ENCODE measurements at regions not wholly inside any gene's neighbourhood (a gene's known extent, or its start where the extent isn't known, plus 50 kb on each side); places are given as distances from the start of the nearest gene placed in this dataset.
A peak's percentile ranks its signal among the peaks of the same experiment; 100 is the strongest.

DNA sequence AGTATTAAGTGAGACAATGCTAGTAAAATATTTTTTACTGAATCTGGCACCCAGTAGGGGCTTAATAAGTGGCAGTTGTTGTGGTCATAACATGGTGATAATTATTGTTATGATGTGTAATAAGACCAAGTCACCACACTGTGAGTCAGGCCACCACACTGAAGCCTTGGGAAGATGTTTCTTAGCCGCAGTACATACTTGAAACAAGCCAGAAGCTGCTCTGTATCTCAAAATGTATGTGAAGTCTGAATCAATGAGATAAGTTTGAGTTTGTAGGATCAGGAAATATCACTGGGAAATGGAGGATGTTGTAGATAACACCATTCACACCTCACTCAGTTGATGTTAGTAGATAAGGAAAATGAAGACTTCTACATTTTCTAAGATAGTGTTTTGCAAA, 51.3 kb upstream of the PTPN3 start:
- no peak for DNase-seq

DNA sequence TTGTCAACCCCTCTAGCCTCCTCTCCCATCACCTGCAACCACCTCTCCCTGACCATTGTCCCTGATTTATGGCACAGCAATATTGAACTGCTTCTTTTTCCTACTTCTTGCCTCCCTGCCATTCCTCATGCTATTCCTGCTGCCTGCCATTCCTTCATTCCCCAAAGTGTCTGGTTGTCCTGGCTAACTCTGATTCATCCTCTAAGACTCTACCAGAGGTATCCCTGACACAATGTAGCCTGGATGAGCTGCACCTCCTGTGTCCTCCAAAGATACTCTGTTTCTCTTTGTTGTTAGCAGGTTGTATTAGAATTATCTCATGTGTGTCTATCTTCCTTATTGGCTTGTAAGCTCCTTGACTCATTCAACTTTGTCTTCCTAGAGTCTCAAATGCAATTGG, 53.5 kb upstream of the PTPN3 start:
- DNase-seq, result no peak

DNA sequence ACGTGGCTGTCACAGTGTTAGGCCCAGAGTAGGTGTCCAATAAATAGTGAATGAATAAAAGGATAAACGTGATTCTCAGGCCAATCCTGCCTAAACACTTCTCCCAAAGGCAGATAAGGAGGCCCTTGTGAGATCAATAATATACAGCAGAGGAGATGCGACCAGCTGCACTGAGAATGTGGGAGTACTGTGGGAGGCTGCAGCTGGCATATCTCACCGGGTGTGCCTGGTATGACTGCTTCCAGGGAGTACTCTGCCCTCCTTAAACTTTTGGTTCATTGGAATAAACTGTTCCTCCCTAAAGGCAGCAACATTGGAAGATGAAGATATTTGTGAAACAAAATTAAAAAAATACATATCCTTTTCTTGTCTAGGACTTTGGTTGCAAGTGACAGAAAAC, 57.1 kb upstream of the PTPN3 start:
- DNase-seq, result no peak

DNA sequence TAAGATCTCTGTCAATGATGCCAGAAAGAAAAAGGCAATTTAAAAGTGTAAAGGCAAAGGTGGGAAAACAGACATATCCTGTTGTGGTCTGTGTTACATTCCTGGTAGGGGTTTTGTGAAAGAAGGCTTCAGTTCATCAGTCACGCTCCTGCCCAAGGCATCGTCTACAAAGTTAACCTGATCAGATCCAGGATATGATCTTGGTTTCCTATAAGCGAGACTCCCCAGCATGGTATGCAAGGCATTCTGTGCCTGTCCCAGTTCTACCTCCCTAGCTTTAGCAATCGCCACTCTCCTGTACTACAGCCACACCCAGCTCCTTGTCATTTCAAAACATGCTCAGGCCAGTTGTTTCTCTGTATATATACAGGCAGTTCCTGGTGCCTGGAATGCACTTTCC, 58.0 kb upstream of the PTPN3 start:
- no peak for DNase-seq

DNA sequence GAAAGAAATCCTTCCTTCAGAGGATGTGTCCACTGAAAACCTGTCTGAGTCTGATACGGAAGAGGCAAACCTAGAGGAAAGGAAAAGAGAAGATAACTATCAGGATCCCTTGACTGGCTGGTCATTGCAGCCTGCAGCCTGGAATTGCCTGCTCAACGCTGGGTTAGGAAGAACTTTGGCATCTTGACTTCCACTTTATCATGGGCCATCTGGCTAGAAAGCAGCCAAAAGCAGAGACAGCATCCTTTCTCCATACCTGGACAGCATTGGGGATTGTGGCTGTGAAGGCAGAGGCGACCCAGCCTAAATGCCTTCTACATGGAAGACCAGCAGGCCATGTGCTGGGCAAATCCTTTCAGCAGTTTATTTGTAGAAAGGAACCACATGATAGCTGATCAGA, 58.7 kb upstream of the PTPN3 start:
- no peak for DNase-seq

DNA sequence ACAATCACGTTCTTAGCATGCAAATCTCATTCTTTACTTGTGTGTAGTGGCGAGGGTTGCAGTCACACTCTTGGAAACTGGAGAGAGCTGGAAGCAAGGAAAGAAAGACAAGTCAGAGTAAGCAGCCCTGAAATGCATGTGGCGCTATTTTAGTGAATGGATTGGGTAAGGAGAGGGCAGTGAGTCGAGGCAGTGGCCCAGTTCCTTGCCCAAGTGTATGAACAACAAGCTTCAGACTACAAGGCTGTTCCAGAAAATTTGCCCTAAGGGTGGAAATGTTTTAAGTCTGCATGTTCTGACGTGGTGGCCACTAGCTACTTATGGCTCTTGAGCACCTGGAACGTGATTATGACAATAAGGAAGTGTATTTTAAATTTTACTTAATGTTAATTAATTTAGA, 59.4 kb upstream of the PTPN3 start:
- DNase-seq, result no peak

DNA sequence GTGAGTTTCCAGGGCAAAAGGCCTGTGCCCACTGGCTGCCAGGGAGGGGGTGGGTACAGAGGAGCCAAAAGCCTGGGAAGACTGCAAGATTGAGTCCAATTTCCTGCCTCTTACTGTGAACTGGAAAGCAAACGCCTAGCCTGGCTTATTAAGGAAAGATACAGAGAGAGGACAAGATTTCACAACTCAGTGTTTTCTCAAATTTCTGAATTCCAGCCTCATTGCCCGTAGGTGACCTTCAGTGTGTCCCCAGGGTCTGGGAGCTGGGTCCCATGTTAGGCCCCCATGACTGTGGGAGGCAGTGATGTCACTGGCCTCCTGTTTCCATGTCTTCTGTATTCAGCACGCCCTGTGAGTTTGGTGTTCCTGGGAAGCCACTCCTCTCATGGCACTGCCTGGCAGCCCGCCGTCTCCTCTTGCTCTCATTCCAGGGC, 60.6 kb upstream of the PTPN3 start:
- no peak for DNase-seq

DNA sequence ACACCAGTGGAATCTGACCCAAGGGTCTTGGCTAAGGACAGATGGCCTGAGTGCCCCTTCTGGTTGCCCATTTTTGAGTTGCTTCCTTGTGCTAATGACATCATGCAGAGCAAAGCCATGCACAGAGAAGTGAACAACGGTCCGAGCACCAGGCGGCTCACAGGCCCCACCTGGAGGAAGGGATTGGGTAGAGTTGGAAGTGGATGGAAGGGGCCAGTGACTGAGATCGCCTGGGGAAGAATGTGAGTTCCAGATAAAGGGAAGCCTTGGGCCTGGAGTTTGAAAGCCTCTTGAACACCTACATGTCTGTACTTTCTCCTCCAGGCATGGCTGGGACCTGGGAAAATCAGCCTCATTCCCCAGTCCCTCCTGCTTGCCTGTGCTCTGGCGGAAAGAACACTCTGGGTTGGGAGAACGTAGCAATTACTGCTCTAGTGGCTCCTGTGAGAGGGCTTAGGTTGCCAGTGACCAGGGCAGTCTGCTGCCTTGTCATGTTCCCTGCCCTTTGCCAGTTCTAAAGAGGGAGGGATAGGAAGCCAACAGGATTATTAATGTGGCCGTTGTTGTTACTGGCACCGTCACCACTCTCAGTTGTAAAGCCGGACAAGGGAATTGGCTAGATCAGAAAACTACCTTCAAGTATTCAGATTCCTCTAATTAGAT, 62.5 kb upstream of the PTPN3 start:
- DNase-seq, result no peak

DNA sequence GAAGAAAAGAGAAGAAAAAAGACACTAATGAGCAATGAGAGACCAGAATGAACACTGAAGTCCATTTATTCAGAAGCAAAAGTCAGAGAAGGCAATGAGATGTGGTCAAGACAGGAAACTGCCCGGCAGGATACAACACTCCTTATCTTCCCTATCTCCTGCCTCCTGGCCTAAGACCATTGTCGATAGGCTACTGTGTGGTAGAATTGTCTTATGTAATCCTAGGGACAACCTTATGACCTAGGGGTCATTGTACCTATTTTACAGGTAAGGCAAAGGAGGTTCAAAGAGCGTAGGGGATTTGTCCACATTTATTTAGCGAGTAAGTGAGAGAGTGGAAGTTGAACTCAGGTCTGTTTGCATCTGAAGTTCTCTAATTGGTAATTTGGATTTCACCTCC, 63.0 kb upstream of the PTPN3 start:
- DNase-seq, result no peak

DNA sequence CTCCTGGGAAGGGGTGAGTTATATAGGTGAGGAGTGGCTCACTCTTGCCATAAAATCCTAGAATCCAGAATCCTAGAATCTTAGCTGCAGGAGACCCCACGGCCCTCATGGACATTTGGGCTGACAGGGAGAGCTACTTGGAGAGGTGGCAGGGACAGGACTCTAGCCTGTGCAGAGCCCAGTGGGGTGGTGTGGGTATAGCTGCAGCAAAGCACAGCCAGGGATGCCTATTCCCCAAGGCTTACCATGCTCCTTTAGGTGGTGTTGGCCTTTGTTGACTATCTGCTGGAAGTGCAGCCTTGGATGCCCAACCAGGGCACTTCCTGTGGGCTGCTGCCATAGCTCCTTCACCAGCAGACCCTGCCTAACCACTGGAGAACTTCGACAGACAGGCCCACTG, 70.0 kb upstream of the PTPN3 start:
- no peak for DNase-seq

DNA sequence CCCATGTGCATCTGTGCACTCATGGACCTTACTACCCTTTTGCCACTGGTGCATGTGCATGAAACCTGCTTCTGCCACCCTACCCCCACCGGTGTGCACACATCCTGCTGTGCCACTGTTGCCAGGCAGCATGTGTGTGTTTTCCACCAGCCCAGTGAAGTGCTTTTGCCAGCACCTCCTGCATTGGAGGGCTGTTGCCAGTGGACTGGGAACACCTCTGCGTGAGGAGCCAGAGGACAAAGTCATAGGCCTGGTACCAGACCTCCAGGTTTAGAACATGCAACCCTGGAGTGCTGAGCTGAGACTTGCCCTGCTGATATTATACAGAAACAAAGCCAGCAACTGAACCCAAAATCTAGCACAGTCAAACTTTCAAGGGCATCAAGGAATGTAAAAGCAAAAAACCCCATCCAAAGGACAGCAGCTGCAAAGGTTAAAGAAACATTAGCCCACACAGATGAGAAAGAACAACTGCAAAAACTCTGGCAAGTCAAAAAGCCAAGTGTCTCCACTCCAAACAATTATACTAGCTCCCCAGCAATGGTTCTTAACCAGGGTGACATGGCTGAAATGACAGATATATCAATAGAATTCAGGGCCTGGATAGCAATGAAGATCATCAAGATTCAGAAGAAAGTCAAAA, 70.6 kb upstream of the PTPN3 start:
- DNase-seq, result no peak

DNA sequence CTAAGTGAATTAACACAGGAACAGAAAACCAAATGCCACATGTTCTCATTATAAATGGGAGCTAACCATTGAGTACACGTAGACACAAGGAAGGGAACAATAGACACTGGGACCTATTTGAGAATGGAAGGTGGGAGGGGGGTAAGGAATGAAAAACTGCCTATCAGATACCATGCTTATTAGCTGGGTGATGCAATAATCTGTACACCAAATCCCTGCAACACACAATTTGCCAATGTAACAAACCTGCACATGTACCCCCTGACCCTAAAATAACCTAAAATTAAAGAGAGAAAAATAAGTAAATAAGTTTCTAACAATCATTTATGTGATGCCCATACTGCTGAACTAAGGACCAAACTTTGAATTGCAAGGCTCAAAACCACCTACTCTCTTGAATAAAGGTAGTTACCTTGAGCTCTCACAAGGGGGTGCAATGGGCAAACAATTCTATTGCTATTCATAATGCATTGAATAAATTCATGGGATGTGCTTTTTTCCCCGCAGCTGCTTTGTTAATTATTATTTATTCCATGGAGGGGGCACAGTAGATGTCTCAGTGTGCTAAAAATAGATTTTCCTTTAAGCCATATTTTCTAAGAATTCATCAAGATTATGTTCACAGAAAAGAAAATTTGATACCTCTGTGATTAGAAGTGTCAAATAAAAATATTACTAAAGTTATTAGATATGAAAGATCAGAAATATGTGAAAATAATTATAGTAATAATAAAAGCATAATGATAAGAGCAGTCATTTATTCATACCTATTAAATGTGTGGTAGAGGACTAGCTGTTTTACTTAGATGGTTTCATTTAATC, 76.2 kb upstream of the PTPN3 start:
- peak; percentile 60 for DNase-seq

DNA sequence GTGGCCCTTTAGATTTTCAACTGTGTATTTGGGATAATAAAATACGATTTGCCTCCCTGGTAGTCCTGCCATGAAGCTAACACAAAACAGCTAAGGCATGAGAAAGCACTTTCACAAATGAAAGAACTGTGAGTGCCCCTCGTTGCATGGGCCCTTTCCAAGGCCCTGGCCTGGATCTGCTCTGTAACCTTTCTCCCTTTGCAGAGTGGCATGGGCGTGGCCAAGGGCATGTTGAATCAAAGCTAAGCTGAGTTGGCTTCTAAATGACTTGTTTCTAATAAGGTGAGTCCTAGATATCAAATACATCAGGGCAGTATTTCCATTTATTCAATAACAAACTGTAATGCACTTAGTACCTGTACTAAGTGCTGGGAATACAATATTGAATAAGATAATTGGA, 78.7 kb upstream of the PTPN3 start:
- DNase-seq, result no peak

DNA sequence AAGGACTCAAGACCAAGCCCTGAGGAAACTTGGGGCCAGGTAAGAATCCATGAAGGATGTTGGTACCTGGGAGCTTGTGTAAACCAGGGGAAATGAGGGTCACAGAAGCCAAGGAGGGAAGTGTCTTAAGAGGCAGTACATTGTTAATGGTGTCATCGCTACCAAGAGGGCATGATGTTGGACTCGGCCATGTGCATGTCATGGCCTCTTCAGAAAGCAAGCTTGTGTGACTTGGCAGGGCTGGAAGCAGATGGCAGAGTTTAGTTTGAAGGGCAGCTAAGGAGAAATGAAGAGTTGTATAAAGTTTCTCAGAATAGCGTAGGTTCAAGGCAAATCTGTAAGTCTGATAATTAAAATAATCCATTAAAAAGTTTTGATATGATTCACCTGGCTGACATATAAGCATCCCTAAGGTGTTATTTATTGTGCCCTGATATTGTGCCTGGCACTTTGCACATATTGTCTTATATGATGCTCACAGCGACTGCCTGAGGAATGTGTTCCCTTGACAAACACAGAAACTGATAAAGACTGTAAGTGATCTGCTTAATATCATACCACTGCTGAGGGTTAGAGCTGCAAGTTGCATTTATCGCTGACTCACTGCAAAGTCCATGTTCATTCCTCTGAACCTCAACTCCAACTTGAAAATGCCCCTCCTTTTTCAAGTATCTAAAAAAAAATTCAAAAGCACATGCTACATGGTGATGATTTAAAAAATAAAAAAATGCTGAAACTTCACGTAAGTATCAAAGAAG, 81.3 kb upstream of the PTPN3 start:
- no peak for DNase-seq

DNA sequence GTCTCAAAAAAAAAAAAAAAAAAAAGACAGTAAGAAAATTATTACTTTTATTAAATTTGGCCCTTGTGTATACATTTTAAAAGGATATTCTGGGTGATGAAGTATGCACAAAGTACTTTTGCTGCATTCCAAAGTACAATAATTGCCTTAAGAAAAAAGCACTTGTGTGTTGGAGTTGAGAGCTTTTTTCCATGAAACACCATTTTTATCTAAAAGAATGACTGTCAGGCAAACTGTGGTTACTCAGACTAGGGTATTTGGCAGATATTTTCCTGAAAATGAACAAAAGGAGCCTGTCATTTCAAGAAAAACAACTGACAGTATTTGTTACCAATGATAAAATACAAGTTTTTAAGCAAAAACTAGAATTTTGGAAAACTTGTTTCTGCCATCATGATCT, 84.3 kb upstream of the PTPN3 start:
- DNase-seq, result no peak

DNA sequence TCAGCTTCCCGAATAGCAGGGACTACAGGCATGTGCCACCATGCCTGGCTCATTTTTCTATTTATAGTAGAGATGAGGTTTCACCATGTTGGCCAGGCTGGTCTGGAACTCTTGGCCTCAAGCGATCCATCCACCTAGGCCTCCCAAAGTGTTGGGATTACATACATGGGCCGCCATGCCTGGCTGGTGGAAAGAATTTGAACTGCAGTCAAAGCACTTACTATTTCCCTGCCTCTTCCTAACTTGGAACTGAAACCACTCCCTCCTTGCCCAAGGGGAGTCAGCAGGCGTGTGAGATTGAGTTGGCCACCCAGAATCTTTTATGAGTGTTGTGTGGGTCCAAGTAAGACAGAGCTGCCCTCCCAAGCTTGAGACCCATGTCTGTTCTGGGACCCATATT, 86.1 kb upstream of the PTPN3 start:
- DNase-seq, result no peak

DNA sequence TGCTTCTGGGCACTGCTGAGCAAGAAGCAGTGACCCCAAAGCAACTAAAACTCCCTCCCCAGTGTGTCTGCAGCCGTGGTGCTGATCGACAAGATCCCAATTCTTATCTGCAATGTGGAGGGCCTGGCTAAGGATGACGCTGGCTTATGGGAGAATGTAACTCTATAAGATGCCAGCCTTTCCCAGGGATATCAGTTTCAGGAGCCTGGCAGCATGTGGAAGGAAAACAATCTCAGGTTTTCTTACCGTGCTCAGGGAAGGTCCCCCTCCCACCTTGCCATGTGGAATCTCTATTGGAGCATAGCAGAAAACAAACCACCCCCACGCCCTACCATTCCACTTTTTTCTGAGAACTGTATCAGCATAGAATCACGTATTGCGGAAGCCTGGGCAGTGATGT, 87.7 kb upstream of the PTPN3 start:
- DNase-seq, result no peak

DNA sequence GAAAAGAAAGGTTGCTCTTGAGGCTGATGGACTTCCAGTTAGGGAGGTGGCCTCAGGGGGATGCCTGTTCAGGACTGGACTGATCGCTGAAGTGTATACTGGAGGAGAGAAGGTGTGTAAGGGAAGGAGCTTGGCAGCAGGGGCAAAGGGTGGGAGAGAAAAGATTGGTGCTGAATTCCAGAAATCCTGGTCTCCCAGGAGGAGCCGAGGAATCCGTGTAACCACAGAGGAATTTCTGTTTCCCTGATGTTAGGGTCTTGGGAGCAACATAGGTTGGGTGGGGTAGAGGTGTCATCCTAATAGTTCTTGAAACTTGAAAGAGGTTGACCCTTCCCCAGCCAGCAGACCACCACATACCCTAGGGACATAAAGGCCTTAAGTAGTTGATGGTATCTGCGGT, 88.9 kb upstream of the PTPN3 start:
- DNase-seq, result no peak

DNA sequence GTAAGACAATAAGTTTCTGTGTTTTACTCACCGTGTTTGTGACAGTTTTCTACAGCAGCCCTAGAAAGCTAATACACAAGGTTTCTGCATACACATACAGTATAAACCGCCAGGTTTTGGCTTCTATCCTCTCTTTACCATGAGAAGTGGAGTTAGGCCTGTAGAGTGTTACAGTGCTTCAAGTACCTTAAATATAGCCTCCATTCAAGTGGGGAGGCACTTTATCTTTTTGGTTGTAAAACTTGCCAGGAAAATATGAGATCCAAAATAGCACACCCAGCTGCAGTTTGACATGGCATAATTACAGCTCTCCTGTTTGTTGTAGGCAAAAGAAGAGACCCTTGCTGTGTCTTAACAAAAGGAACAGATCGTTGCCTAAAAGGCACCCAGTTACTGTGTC, 90.3 kb upstream of the PTPN3 start:
- DNase-seq, result no peak

DNA sequence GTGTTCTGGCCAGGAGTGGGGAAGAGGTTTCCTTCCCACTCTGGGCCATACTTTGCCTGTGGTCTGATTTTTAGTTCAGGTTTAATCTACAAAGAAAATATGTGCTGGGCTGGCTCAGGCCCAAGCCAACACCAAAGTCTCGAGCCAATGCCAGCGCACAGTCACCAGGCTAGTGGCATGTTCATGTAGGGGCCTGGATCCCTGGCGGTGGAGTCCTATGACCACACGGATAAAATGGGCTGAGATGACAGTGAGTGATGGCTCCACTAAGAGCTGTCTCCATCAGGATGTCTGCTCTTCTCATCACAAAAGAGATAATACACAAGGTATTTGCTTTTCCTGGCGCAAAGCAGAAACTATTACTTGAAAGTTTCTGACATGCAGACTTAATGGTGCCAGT, 92.9 kb upstream of the PTPN3 start:
- no peak for DNase-seq

DNA sequence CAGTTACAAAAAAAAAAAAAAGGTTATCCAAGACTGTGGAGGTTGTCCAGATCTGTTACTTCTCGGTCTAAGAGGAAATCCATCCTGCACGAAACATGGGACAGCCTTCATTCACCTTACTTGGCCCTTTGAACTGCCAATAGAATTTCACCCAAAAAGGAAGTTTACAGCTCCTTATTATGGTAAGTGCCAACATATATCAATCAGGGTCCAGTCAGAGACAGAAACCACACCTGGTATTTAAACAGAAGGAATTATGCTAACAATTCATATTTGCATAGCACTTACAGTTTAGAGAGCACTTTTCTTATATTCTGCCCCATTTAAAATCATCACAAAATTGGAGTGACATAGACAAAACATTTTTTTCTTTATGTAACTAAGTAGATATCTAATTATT, 93.6 kb upstream of the PTPN3 start:
- DNase-seq, result no peak

DNA sequence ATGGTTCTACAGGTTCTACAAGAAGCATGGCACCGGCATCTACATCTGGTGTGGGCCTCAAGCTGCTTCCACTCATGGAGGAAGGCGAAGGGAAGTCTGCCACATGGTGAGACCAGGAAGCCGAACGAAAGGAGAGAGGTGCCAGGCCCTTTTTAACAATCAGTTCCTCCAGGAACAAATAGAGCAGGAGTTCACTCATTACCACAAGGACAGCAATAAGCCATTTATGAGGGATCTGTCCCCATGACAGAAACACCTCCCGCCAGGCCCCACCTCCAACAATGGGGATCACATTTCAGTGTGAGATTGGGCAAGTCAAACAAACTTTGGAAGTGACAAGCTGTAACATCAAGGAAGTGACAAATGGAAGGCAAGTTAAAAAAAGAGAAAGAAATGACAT, 95.5 kb upstream of the PTPN3 start:
- DNase-seq, result no peak

DNA sequence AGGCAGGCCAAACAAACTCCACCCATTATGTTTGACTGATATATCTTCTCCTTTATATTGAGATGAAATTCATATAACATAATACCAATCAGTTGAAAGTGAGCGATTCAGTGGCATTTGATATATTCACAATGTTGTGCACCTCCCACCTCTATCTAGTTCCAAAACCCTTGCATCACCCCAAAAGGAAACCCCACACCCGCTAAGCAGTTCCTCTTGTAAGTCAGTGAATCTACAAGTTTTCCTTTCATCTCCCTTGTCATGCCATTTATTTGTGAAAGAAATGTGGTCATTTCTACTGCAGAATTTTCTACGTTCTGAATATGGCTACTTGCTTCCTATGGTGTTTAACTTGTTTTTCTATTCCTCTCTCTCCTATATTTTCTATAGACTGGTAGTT, 99.4 kb upstream of the PTPN3 start:
- no peak for DNase-seq

DNA sequence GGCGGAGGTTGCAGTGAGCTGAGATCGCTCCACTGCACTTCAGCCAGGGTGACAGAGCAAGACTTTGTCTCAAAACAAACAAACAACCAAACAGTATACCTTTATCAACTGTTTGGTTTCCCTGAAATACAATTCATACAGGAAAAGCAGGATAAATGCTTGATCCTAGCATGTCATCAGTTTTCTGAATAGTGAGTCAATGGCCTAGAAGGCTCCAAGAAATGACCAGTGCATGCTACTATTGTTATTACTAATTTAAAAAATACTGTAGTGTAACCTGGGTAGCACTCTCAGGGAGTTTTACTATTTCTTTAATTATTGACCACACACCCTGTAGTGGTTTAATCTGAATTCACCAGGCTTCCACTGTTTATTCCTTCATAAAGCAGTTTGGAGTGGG, 101.0 kb upstream of the PTPN3 start:
- no peak for DNase-seq
